AG04449 (cell line): ENCODE measurements at regions not wholly inside any gene's neighbourhood (a gene's known extent, or its start where the extent isn't known, plus 50 kb on each side); places are given as distances from the start of the nearest gene placed in this dataset.

Experiments
- CTCF ChIA-PET: fragments of 350-600 bp; formaldehyde crosslinking; extraction: SDS; loops from one replicate; lab custom pipeline; 2021; ENCODE audit warnings: antibody characterized with exemption; lab: Yijun Ruan, JAX
- POLR2A ChIA-PET: fragments of 400-600, 350-600 bp; formaldehyde crosslinking; extraction: SDS; loops from one replicate; lab custom pipeline; 2020; ENCODE audit warnings: antibody characterized with exemption, inconsistent platforms; lab: Yijun Ruan, JAX
- DNase-seq: peaks from one replicate; pipeline ENCODE4 v3.0.0-alpha.2; 2010; ENCODE audit warnings: low read depth, low spot score
- H3K4me3 ChIP-seq: 2 replicates; pipeline ENCODE4 v1.5.1; 2011; ENCODE audit warnings: low read depth, mild to moderate bottlenecking, control low read depth, low read length
- CTCF ChIP-seq: IDR thresholded peaks from one replicate; pipeline ENCODE4 v1.5.1; 2011; ENCODE audit warnings: mild to moderate bottlenecking, moderate library complexity, low read length, control low read depth, inconsistent platforms; ENCODE audit not compliant: insufficient read depth; ENCODE audit errors: missing control alignments

GRCh38 chr3:992871-993270, 100.0 kb upstream of the CNTN6 start:
- ChIA-PET POLR2A (no interaction called here), CTCF (no interaction called here)
- H3K4me3 ChIP-seq: no peak overlapping the region
- no peak for DNase-seq
- TF ChIP-seq CTCF: no peak

GRCh38 chr3:1002010-1002409, 90.8 kb upstream of the CNTN6 start:
- ChIA-PET CTCF (no interaction called here), POLR2A (no interaction called here)
- no peak for TF ChIP-seq CTCF

GRCh38 chr3:1007866-1008265, 85.0 kb upstream of the CNTN6 start:
- DNase-seq: no peak
- CTCF ChIA-PET: no interaction called here
- POLR2A ChIA-PET: no interaction called here
- TF ChIP-seq CTCF: no peak
- H3K4me3 ChIP-seq: no peak overlapping the region

More at GRCh38 chr3:1002010-1002409, 90.8 kb upstream of the CNTN6 start:
- no peak overlapping the region for H3K4me3 ChIP-seq
- DNase-seq: no peak

GRCh38 chr3:1010228-1010627, 82.6 kb upstream of the CNTN6 start:
- TF ChIP-seq CTCF: no peak
- H3K4me3 ChIP-seq: no peak overlapping the region
- CTCF ChIA-PET: no interaction called here
- no peak for DNase-seq
- POLR2A ChIA-PET: no interaction called here

- no peak for TF ChIP-seq CTCF
- ChIA-PET CTCF (no interaction called here), POLR2A (no interaction called here)
- H3K4me3 ChIP-seq: no peak overlapping the region
- DNase-seq: no peak
Measured at GRCh38 chr3:1015826-1016225, 77.0 kb upstream of the CNTN6 start.

GRCh38 chr3:1017870-1018269, 75.0 kb upstream of the CNTN6 start:
- TF ChIP-seq CTCF: no peak
- ChIA-PET POLR2A (no interaction called here), CTCF (no interaction called here)
- no peak for DNase-seq
- H3K4me3 ChIP-seq: no peak overlapping the region

- POLR2A ChIA-PET: no interaction called here
- TF ChIP-seq CTCF: no peak
- CTCF ChIA-PET: no interaction called here
- DNase-seq: no peak
- no peak overlapping the region for H3K4me3 ChIP-seq
Measured at GRCh38 chr3:1019157-1019556, 73.7 kb upstream of the CNTN6 start.
